ENCODE measurements at regions not wholly inside any gene's neighbourhood (a gene's known extent, or its start where the extent isn't known, plus 50 kb on each side); places are given as distances from the start of the nearest gene placed in this dataset.

- no peak for TF ChIP-seq CTCF (IDR thresholded peaks at IDR 0.05; ENCODE audit: poor library complexity)
- no peak for TF ChIP-seq EZH2phosphoT487 (IDR thresholded peaks at IDR 0.05; ENCODE audit: low read depth, severe bottlenecking, unreplicated experiment)
These were observed 212.7 kb upstream of the CD180 start for GRCh38 chr5:67409126-67409777.

Measured in hepatocyte (in vitro differentiated cells).